Activated CD8-positive, alpha-beta memory T cell treated with anti-CD3 and anti-CD28 coated beads, Interleukin-2, amount 50 U/mL, for 48 hours (primary cell): ENCODE measurements at regions not wholly inside any gene's neighbourhood (a gene's known extent, or its start where the extent isn't known, plus 50 kb on each side); places are given as distances from the start of the nearest gene placed in this dataset.

Experiments
- DNase-seq: peaks from one replicate; pipeline ENCODE4 v3.0.0-alpha.2; 2020

DNA sequence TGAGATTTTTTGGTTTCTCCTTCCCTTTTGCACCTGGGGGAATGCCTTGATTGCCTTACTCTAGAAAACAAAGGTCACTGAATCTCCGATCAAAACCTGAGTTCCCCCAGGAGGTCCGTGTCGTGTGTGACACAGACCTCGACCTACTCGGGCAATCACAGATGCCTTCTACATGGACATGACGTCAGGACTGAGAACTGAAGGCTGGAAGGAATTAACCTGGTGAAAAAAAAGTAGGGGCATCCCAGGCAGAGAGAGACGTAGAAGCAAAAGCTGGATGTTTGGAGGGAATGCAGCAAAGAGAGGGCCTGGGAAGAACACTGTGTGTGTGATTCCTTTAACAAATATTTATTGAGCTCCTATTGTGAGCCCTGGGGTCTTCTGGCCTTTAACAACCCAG lies 178.0 kb downstream of the PRDM2 start:
- DNase-seq: no peak

- no peak for DNase-seq
Observed at GRCh38 chr1:13878451-13878850, 178.5 kb downstream of the PRDM2 start.

DNA sequence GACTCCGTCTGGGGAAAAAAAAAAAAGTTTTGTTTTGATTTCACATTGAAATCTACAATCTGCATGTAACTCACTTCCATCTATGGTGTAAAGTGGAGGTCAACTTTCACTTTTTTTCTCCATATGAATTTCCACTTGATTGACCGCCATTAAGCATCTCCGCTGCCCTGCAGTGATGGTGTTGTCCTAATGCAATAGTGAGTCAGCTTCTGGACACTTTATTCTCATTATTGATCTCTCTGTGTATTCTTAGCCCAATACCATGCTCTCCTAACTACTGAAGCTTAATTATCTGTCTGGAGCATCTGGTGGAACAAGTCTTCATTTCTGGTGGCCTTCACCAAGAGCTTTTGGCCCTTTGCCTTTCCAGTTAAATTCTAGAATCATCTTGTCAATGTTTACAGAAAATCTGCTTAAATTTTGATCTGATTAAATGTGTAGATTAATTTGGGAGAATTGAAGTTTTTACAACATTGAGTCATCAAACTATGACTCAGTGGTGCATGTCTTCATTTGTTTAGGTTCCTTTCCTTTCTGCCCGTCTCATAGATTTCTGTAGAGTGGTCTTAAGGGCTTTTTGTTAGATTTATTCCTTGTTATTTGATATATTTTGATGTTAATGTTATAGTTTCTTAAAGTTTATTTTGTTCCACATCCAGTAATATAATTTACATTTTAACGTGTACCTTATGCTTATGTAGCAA lies 181.5 kb downstream of the PRDM2 start:
- DNase-seq: no peak

DNA sequence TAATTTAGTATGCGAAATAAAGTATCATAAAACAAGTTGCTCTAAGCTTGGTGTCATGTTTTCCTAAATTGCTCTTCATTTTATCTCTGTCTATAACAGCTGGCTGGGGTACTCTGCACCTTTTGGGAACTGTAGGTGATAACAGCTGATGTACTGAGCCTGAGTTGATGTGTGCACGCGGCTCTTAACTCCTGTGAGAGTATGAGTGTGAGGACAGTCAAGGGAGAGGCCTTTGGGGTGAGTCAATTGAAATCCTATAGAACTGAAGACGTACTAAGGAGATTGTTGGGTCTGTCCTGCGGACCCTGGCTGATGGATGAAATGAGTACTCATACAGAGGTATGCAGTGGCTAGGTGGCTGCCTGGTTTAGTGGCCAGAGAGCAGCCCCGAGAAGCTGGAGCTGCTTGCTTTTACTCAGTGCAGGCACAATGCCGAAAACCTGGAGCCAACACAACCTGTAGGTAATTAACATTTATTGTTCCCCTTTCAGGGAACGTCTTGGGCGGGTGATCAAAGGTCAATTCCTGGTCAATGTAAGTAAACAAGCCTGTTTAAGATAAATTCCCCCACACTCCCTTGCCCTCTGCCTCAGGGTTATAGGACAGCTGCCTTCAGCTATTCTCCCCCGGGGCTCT lies 188.5 kb downstream of the PRDM2 start:
- DNase-seq: no peak

DNA sequence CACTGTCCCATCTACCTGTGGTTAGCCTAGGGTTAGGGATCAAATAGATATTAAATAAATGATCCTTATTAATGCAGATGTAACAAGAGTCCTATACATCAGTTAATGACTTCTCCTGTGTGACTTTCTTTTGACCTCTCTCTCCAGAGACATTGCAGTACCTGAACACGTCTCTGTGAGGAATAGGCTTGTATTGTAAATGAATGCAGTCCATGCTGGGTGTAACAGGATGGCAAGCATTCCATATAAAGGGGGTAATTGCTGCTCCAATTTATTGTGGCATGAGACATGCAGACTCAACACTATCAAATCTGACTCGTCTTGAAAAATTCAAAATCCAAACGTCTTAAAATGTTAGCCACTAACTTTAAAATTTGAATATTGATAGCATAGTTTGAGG lies 189.5 kb downstream of the PRDM2 start:
- DNase-seq: no peak

GRCh38 chr1:13890766-13891165 lies 190.8 kb downstream of the PRDM2 start:
- no peak for DNase-seq

DNA sequence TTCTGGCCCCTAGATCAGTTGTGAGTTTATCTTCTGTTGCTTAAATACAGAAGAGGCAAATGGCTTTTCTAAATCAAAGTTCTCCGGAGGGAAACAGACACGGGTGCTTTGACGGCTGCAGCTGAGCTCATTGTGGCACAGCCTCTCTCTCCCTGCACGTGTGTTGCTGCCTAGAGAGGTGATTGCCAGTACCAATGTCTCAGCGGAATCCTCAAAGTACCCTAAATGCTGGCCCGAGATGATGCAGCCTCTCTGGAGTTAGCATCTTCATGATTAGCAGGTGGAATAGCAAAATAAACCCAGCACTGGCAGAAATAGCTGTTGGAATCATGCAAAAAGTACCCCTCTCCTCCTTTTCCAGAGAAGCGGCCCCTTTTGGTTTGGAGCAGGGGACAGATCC lies 192.2 kb downstream of the PRDM2 start:
- DNase-seq: peak; percentile 34

GRCh38 chr1:13892671-13893325 lies 192.8 kb downstream of the PRDM2 start:
- peak; percentile 45 for DNase-seq

- peak; percentile 17 for DNase-seq
Observed at GRCh38 chr1:13893409-13893821, 193.4 kb downstream of the PRDM2 start.

DNA sequence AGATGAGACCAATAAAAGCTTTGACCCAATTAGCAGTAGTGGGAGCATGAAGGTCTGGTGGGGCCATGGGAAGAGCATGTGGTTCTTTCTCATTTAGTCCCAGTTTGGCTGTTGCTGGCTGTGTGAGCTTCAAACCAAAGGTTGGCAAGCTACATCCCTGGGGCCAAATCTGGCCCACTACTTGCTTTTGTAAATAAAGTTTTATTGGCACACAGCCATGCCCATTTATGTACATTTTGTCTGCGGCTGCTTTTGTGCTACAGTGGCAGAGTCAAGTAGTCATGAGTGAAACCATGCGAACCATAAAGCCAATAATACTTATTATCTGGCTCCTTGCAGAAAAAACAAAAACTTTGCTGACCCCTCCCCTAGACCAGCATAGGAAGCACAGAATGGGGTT lies 196.9 kb downstream of the PRDM2 start:
- DNase-seq: no peak

GRCh38 chr1:13898406-13898805 lies 198.4 kb downstream of the PRDM2 start:
- no peak for DNase-seq

DNA sequence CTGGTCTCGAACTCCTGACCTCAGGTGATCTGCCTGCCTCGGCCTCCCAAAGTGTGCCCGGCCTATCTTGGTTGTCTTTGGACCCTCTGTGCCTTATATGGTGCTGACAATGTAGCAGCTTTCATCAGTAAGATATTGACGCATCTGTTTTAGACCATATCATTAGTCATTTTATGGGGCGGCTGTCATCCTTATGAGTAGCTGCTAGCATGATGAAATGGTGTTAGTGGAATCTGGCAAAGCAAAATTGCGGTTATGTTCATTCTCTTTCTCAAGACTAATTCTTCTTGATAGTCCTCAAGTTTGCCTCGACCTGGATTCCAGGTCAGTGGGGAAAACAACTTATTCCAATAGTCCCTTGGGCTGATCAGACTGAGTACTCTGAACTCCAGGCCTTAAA lies 199.9 kb downstream of the PRDM2 start:
- no peak for DNase-seq

- no peak for DNase-seq
Observed at GRCh38 chr1:13900583-13900982, 200.6 kb downstream of the PRDM2 start.

- no peak for DNase-seq
Observed at GRCh38 chr1:13901039-13901438, 201.1 kb downstream of the PRDM2 start.

GRCh38 chr1:13901597-13901996 lies 201.6 kb downstream of the PRDM2 start:
- no peak for DNase-seq

GRCh38 chr1:13908128-13908527 lies 208.1 kb downstream of the PRDM2 start:
- DNase-seq: no peak

GRCh38 chr1:13911697-13912619 lies 212.0 kb downstream of the PRDM2 start:
- DNase-seq: no peak

GRCh38 chr1:13913396-13913795 lies 213.4 kb downstream of the PRDM2 start:
- no peak for DNase-seq

DNA sequence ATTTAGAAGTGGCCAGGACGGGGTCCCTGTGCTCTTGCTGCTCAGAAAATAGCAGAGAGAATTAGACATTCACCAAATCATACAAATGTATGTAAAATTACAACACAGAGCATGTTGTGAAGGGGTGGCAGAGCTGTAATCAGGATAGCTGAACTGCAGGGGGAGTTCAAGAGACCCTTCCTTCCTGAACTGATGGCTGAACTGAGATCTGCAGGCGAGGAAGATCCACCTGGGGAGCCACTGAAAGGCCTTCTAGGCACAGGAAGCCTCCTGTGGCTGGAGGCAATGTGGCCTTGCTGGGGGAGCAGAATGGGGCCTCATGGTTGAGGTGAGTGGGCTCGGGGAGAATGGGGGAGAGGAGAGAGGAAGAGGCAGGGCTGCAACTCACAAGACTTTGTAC lies 216.5 kb downstream of the PRDM2 start:
- no peak for DNase-seq

- no peak for DNase-seq
Observed at GRCh38 chr1:13917607-13918006, 217.6 kb downstream of the PRDM2 start.

DNA sequence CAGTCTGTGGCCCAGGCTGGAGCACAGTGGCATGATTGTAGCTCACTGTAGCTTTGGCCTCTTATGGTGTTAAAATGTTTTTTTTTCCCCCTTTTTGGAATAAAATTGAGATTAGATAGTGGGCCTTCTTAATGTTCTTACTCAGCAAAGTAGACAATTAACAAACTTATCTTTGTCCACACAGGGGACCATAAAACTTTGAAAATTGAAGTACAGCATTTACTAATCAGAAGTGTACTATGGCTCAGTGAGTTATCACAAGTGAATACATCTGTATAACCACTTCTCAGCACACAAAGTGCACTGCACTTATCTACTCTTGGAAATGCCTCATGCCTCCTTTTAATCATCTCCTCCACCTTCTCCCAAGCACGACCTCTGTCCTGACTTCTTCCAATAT lies 218.9 kb downstream of the PRDM2 start:
- no peak for DNase-seq

DNA sequence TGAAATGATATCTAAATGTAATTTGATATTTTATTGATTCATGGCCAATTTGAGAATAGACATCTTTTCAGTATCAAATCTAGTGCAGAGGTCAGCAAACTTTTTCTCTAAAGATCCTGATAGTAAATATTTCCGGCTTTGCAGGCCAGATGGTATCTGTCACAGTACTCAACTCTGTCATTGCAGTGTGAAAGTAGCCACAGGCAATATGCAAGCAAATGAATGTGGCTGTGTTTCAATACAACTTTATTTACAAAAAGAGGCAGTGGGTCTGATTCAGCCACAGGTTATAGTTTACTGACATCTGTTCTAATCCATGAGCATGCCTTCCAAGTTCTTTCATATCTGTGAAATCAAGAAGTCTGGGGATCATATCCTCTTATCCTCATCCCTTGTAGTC lies 221.2 kb downstream of the PRDM2 start:
- no peak for DNase-seq

DNA sequence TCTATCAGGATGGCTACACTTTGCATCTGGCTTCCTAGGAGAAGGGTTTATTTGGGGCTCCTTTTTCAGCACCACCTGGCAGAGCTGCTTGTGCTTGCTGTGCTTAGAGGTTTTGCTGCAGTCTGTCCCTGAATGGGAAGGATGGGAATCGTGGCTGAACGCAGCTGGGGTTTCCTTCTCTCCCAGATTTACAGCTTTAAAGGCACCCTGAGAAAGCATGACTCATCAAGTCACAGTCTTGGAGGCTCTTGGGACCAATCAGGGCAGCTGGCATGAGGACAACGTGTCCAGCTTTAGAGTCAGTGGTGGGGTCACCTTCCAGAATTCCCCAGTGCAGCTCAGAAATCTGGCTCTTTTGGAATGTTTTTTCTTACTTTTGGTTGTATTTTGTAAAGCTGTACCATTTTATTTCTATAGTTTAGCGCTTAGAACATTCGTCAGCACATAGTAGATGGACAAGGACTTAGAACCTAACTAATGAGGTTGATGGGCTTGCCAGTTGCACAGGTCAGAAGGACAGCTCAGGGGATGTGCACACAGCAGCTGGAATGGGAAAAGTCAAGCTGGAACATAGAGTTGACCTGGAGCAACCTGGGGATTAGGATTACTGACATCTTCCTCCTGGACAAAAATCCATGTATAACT lies 222.6 kb downstream of the PRDM2 start:
- DNase-seq: no peak
